Neutrophil (primary cell): ENCODE measurements at regions not wholly inside any gene's neighbourhood (a gene's known extent, or its start where the extent isn't known, plus 50 kb on each side); places are given as distances from the start of the nearest gene placed in this dataset.

ENCODE experiments used
- H3K27ac ChIP-seq: fragments of 200-600 bp; sonication (generic); 2 replicates; pipeline ENCODE4 v1.5.1; 2016; ENCODE audit warnings: mild to moderate bottlenecking, moderate library complexity
- H3K27me3 ChIP-seq: fragments of 200-600 bp; sonication (generic); 2 replicates; pipeline ENCODE4 v1.6.0; 2016; ENCODE audit warnings: mild to moderate bottlenecking
- H3K36me3 ChIP-seq: fragments of 200-600 bp; sonication (generic); 2 replicates; pipeline ENCODE4 v1.5.1; 2017
- H3K4me1 ChIP-seq, 2 experiments: fragments of 200-600 bp in 1 of 2; sonication (generic) in 1 of 2; 1 replicate in 1 of 2; 2 replicates in 1 of 2; pipeline versions ENCODE4 v1.5.1 to v1.6.1; 2013 to 2016; ENCODE audit warnings: low read depth in 1 of 2, low read length in 1 of 2, mild to moderate bottlenecking in 1 of 2, moderate library complexity in 1 of 2; ENCODE audit not compliant: control insufficient read depth in 1 of 2, insufficient read depth in 1 of 2
- H3K4me3 ChIP-seq, 2 experiments: fragments of 200-600 bp in 1 of 2; sonication (generic) in 1 of 2; 1 replicate in 1 of 2; 2 replicates in 1 of 2; pipeline ENCODE4 v1.5.1; 2013 to 2016; ENCODE audit warnings: low read depth in 1 of 2, low read length in 1 of 2, mild to moderate bottlenecking in 1 of 2, moderate library complexity in 1 of 2
- H3K9me3 ChIP-seq: fragments of 200-600 bp; sonication (generic); 2 replicates; pipeline ENCODE4 v1.5.1; 2016
- TF ChIP-seq, protein P1 (sequence below): fragments of 200-600 bp; sonication (generic); IDR thresholded peaks from 2 replicates; pipeline ENCODE4 v1.5.1; 2016; ENCODE audit warnings: antibody characterized with exemption

DNA sequence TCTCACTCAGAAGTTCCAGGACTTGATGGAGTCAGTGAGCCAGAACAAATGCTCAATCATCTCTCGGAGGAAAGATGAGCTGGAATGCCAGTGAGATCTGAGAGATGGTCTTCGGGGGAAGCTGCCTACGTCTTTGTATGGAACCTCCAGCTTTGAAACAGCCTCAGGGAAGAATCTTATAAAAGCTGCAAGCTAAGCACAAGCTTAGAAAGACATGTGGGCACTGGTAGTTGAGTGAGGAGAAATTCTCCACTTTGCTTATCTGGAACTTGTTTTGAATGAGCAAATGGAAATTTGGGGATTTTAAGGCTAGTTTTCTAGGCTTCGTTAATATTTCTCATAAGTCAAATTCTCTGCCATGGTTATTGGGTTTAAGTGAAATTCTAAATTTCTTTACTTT is 594.4 kb downstream of the QKI start:
- H3K27ac ChIP-seq: no peak overlapping the region
- H3K4me1 ChIP-seq: no peaks in the 10 kb centered on the region
- H3K27me3 ChIP-seq: no peaks in the 10 kb centered on the region
- TF ChIP-seq, protein P1, sequence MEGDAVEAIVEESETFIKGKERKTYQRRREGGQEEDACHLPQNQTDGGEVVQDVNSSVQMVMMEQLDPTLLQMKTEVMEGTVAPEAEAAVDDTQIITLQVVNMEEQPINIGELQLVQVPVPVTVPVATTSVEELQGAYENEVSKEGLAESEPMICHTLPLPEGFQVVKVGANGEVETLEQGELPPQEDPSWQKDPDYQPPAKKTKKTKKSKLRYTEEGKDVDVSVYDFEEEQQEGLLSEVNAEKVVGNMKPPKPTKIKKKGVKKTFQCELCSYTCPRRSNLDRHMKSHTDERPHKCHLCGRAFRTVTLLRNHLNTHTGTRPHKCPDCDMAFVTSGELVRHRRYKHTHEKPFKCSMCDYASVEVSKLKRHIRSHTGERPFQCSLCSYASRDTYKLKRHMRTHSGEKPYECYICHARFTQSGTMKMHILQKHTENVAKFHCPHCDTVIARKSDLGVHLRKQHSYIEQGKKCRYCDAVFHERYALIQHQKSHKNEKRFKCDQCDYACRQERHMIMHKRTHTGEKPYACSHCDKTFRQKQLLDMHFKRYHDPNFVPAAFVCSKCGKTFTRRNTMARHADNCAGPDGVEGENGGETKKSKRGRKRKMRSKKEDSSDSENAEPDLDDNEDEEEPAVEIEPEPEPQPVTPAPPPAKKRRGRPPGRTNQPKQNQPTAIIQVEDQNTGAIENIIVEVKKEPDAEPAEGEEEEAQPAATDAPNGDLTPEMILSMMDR: no peak
- no peaks in the 10 kb centered on the region for H3K9me3 ChIP-seq
- H3K4me3 ChIP-seq: no peak overlapping the region
- no peaks in the 10 kb centered on the region for H3K36me3 ChIP-seq

DNA sequence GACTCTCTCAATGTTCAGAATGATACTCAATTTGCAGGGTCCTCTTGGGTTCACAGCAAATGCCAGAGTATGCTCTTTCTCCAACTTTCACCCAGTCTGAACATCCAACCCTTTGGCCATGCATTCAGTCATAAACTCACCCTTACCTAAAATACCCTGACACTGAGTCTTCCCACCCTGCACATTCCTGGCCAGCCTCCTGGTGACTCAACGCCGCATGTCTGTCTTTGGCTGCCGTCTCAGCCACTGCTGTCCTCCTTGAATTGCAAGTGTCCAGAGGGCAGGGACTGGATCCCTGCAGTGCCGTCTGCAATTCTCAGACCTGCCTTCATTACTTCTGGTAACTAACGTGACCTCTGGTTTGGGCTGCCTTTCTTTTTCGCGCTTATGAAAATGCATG is 593.4 kb downstream of the QKI start:
- H3K4me1 ChIP-seq: no peaks in the 10 kb centered on the region
- no peaks in the 10 kb centered on the region for H3K9me3 ChIP-seq
- H3K4me3 ChIP-seq: no peak overlapping the region
- H3K27me3 ChIP-seq: no peaks in the 10 kb centered on the region
- TF ChIP-seq, protein P1: no peak
- H3K36me3 ChIP-seq: no peaks in the 10 kb centered on the region
- no peak overlapping the region for H3K27ac ChIP-seq

DNA sequence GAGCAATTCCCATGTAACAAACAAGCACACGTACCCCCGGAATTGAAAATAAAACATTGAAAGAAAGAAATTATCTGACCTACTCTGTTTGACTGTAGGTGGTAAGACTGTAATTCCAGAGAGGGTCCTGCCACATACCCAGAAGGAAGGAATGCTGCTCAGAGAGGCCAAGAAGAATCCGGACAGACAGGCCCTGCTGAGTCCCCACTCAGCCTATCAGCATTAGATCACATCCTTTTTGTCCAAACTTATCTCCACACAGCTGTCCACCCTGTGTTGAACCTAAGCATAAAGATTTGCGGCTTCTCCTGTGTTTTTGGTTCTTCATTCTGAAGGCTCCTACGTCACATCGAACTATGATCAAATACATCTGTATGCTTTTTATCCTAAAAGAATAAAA is 591.9 kb downstream of the QKI start:
- TF ChIP-seq, protein P1: no peak
- Histone ChIP-seq H3K4me3 (no peak overlapping the region), H3K27me3 (no peaks in the 10 kb centered on the region), H3K4me1 (no peaks in the 10 kb centered on the region), H3K9me3 (no peaks in the 10 kb centered on the region), H3K36me3 (no peaks in the 10 kb centered on the region), H3K27ac (no peak overlapping the region)

DNA sequence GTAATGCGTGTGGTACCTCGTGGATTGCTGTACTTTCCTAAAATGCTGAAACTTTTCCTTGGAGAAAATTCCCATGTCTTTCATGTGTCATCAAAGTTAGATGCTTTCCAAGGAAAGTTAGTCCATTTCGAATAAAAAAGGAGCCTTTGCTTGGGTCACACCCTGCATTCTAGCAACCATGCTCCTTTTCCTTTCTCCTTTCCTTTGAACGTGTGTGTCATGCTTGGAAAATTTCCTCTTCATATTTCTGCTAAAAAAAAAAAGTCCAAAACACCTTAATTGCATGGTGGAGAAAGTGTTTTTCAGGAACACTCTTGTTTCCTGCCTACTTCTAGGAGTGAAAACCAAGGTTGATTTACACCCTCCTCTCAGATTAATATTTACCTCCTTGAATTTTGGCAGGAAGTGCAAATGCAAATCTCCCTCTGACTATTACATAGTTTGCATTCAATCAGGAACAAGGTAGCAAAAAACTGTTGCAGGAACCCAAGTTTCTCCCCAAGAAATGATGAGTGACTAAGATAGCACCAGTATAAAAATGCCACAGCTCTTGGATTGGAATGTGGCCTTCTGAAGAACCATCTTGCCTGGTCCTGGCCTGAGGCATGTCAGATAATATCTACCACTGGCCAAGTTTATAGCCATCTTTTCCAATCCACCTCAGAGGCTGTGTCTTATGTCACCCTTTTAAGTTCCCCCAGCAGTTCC is 590.6 kb downstream of the QKI start:
- Histone ChIP-seq H3K27ac (no peak overlapping the region), H3K4me3 (no peak overlapping the region), H3K36me3 (no peaks in the 10 kb centered on the region), H3K4me1 (no peaks in the 10 kb centered on the region), H3K9me3 (no peaks in the 10 kb centered on the region), H3K27me3 (no peaks in the 10 kb centered on the region)
- TF ChIP-seq, protein P1: no peak

DNA sequence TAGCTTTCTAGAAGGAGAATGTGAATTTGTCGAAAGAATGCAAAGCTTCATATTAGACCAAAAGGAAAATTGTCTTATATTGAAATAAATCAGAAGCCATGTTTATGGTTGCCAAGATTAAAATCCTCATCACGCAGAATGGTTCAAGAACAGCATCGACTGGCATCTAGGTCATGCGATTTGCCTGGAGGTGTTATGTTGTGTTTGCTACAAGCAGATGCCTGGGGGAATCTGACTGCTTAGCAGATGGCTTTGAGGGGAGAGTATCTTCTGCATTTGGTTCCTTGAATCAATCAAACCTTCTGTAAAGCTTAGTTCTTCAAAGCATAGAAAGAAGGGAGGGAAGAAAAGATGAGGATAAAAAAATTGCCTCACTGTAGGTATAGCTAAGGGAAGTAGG is 585.8 kb downstream of the QKI start:
- no peaks in the 10 kb centered on the region for H3K9me3 ChIP-seq
- H3K4me1 ChIP-seq: no peaks in the 10 kb centered on the region
- H3K36me3 ChIP-seq: no peaks in the 10 kb centered on the region
- TF ChIP-seq, protein P1: no peak
- no peak overlapping the region for H3K27ac ChIP-seq
- H3K4me3 ChIP-seq: no peak overlapping the region
- no peaks in the 10 kb centered on the region for H3K27me3 ChIP-seq
